Erythroblast (primary cell): ENCODE measurements at regions not wholly inside any gene's neighbourhood (a gene's known extent, or its start where the extent isn't known, plus 50 kb on each side); places are given as distances from the start of the nearest gene placed in this dataset.

Experiments used
- GATA1 ChIP-seq: IDR thresholded peaks from 2 replicates; pipeline ENCODE4 v1.6.1; 2011; ENCODE audit warnings: low read depth, mild to moderate bottlenecking, control low read depth, low read length, moderate library complexity
- POLR2A ChIP-seq: IDR thresholded peaks from 2 replicates; pipeline ENCODE4 v1.6.1; 2011; ENCODE audit warnings: mild to moderate bottlenecking, low read length

GRCh38 chr14:87014856-87015255 is 978.1 kb downstream of the GALC start:
- TF ChIP-seq POLR2A (no peak), GATA1 (no peak)
